GM18907 (cell line): ENCODE measurements at regions not wholly inside any gene's neighbourhood (a gene's known extent, or its start where the extent isn't known, plus 50 kb on each side); places are given as distances from the start of the nearest gene placed in this dataset.
"Not testable (repeated sequence)": the region's sequence is repeated elsewhere in the genome, so short reads cannot be mapped to it uniquely, and the experiment has no call there.

Experiments
- ATAC-seq: cut with Tn5 transposase; IDR thresholded peaks from one replicate; pipeline ENCODE4 v1.9.1; 2021; ENCODE audit warnings: mild to moderate bottlenecking, moderate library complexity; ENCODE audit not compliant: unreplicated experiment

- no peak for ATAC-seq
These were observed 98.8 kb downstream of the CARTPT start for GRCh38 chr5:71817891-71818290.

DNA sequence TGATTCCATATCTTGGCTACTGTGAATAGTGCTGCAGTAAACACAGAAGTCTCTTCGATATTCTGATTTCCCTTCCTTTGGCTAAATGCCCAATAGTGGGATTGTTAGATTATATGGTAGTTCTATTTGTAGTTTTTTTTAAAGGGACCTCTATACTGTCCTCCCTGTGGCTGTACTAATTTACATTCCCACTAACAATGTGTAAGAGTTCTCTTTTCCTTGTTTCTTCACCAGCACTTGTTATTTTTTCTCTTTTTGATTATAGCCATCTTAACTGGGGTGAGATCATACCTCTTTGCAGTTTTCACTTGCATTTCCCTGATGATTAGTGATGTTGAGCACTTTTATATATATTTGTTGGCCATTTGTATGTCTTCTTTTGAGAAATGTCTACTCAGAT is 102.0 kb downstream of the CARTPT start:
- no peak for ATAC-seq

GRCh38 chr5:71822065-71822464 is 103.0 kb downstream of the CARTPT start:
- not testable (repeated sequence) for ATAC-seq

- ATAC-seq: no peak
These were observed 106.9 kb downstream of the CARTPT start for GRCh38 chr5:71825992-71826391.

- ATAC-seq: no peak
These were observed 109.4 kb downstream of the CARTPT start for GRCh38 chr5:71828291-71829040.

DNA sequence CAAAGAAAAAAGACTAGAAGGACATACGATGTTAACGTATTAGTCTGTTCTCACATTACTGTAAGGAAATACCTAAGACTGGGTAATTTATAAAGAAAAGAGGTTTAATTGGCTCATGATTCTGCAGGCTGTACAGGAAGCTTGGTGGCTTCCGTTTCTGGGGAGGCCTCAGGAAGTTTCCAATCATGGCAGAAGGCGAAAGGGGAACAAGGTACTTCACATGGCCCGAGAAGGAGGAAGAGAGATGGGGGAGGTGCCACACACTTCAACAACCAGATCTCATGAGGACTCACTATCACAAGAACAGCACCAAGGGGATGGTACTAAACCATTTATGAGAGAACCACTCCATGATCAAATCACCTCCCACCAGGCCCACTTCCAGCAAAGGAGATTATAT is 110.1 kb downstream of the CARTPT start:
- no peak for ATAC-seq

DNA sequence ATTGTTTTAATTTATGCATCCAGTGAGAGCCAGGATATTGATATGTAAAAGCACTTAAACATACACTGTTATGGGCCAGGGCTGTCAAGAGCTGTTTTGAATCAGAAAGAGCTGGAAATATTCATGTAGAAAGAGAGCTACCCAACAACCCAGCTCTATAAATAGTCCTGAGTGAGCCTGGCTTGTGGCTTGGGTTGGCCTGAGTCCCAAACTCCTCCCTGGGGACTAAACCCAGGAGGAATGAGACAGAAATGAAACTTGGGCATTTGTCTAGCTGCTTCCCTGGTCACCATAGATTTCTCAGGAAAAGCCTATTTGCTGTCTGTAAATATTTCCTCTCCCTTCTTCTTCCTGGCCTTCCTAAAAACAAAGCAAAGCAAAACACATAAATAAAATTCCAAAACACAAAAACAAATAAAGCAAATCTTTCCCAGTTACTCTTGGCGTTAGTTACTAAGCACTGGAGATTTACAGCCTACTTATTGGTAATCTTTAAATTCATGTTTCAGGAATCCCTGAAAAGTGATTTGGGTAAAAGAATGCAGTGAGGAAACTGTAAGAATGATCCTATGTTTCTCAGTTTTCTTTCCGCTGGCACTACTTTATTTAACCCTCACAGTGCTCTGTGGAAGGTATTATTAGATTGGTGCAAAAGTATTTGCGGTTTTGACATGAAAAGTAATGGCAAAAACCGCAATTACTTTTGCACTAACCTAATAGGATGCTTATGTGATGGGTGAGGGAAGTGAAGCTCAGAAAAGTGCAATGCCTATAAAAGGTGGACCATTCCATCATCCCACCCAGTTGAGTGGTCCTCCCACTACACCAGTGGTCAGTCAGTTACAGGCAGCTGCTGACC is 111.8 kb downstream of the CARTPT start:
- ATAC-seq: no peak

DNA sequence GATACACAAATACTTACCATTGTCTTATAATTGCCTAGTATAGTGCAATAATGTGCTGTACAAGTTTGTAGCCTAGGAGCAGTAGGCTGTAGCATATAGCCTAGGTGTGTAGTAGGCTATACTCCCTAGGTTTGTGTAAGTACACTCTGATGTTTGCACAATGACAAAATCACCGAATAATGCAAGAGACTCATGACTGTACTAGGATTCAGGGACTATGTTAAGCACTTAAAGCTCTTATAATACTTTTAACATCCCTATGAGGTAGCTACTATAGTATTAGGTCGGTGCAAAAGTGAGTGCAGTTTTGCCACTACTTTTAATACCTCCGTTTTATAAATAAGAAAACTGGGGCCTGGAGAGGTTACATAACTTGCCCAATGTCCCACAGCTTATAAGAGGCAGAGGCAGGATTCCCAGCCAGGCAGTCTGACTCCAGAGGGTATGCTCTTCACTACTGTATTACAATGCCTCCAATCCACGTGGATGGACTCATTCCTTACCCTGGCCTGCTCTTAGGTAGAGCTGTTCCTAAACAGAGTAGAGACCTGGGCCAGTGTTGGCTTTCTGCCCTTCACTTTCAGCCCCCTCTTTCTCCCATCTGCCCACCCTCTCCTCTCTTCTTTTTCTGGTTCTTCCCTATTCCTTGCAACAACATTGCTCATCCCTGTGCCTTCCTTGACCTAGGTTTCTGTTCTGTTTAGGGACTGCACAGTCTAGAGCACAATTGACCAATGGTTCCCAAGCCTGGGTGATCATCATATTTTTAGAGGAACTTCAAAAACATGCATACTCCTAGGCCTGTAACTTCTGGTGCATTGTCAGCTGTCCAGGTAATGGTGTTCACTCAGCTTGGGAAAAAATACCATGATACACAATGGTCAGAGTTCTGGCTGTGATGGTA is 114.0 kb downstream of the CARTPT start:
- no peak for ATAC-seq

GRCh38 chr5:71834601-71835000 is 115.5 kb downstream of the CARTPT start:
- ATAC-seq: no peak

DNA sequence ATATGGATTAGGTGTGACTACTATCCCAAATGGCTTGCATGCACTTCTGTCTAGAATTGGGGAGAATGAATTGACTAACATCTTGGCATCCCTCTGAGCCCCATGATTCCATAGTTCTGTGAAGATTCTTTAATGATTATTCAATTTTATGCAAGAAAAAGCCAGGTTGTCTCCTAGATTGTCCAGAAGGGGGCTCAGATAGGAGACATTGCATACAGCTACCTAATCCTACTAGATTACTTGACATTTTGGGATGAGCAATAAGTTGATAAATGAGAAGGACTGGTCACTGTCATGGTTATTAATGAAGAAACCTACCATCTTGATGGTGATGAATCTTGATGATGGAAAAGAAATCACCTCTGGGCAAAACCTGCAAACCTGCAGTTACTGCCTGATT is 117.0 kb downstream of the CARTPT start:
- ATAC-seq: no peak

- no peak for ATAC-seq
These were observed 117.6 kb downstream of the CARTPT start for GRCh38 chr5:71836559-71837112.

DNA sequence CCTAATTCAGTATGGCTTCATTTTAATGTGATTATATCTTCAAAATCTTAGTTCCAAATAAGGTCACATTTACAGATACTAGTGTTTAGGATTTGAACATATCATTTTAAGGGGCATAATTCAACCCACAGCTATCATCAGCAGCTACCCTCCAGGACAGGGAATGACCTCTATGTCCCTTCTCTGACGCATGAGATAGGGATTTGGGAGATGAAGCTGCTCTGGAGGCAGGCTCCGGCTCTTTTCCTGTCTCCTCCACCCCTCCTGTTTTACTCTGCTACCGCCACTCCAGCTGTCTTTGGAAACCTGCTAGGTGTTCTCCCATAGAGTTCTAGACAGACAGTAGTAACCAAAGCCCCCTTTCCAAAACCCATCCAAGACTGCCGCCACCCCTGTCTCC is 119.2 kb downstream of the CARTPT start:
- no peak for ATAC-seq

DNA sequence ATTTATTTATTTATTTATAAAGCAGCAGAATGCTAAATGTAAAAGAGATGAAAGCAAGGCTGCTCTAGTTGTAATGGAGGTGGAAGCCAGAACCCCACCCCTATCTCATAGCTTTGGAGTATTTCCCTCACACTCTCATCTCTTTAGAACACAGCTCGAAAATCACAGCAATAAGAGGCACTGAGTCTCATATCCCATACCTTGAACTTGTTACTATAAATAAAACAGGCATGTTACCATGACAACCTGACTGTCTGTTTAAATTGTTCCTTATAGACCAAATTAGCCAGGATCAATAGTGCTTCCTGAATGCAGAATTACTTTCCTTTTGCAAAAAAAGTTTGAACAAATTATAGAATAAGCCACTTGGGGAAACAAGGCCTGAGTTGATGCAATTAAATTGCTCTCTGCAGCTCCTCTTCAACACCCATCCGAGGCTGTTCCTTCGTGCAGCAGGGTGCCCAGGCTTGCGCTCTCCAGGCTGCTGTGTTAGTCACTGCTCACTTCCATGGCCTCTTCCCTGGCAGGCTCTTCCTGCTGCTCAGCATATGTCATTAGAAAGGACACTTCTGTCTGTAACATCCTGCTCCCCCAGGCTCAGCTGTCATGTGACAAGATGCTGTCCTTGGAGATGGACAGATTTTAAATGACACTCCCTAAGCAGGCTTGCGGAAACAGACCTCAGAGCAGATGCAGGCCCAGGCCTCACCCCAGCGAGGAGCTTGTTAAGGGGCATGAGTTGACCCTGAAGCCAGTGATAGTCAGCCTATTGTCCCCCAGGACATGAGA is 120.2 kb downstream of the CARTPT start:
- ATAC-seq: no peak

DNA sequence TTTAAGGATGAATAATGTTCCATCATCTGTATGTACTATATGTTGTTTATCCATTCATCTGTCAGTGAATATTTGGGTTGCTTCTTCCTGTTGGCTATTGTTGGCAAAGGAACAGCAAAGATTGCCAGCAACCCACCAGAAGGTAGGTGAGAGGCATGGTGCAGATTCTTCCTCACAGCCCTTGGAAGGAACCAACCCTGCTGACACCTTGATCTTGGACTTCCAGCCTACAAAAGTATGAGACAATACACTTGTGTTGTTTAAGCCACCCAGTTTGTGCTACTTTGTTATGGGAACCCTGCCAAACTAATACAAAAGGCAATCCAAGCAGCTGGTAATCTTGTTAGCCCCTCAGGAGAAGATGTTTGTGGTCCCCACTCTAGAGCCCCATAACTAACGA is 122.0 kb downstream of the CARTPT start:
- ATAC-seq: no peak

DNA sequence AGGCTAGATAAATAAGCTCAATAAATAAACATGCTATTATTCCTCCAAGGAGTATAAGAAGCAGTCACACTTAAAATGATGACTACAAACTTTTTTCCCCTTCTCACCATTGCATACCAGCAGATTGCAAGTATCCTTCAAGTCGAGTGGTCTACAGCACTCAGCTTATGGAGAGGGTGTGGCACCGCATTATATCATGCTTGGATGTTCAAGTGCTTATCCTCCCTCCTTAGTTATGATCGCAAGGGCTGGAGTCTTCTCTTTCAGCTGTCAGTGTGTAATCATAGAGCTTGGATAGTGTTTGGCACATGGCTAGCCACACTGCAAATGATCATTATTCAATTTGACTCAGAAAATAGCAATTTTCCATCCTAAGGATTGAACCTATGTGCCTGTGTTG is 124.0 kb downstream of the CARTPT start:
- ATAC-seq: no peak

- no peak for ATAC-seq
These were observed 125.8 kb downstream of the CARTPT start for GRCh38 chr5:71844862-71845261.

DNA sequence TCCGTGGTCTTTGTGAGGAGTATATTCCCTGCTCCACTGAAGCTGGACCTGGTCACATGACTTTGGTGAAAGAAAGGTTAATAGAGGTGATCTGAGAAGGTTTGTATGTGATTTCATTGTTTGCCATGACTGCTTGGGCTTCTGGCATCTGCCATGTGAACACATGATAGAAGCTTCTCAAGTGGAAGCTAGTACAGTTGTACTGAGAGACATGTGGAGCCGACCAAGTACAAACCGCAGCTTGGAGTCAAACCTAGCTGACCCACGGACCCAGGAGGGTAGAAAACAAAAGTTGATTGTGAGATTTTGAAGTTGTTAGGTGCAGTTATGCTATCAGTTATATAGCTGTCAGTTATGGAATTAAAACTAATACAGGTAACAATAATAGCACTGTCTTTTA is 140.4 kb downstream of the CARTPT start:
- no peak for ATAC-seq

DNA sequence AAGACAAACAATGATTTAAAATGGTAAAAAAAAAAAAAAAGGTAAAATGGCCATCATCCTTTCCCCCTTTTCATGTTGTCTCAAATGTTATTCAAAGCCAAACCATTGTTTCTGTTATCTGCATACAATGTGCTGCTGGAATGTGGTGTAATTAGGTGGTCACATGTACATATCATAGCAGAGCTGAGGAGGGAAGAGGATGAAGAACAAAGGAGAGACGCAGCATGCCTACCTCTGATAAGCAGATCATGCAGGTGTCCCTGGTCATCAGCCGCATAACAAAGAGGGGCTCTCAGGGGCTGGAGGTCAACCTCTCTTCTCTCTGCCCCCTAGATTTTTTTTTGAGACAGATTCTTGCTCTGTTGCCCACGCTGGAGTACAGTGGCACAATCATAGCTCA is 141.0 kb downstream of the CARTPT start:
- no peak for ATAC-seq

DNA sequence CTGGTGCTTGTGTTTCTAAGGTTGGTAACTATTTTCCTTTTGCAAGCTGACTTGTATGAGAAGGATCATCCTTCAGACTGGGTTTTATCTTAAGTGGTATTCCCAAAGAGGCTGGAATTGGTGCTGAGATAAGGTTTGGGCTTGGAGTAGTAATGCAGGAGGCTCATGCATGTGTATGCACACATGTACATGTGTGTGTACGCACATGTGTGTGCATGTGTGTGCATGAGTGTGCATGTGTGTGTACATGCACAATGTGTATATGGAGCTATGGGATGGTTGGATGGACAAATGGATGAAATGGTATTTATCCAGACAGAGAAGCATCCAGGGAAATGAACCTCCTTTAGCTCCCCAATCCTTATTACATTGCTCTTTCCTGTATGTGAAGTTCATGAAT is 142.6 kb downstream of the CARTPT start:
- ATAC-seq: no peak

DNA sequence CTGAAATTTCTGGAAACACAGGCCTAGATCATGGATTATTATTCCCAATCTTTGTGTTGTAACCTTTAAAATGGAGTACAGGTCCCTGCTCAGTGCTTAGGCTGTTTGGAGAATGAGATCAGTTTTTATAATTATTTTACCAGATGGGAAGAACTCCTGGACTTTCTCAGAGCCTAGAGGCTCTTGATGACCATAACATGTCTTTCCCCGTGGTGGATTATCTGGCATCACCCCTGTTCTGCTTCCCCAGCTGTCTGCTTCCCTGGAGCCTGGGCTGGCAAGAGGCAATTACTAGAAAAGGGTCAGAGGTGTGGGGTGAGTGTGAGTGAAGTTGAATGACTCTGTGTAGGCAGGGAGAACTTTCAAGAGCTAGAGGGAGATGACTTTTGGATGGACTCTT is 143.0 kb downstream of the CARTPT start:
- ATAC-seq: no peak
